NCI-H345 treated with DMSO at 0.1 percent for 48 hours (cell line): ENCODE measurements at regions not wholly inside any gene's neighbourhood (a gene's known extent, or its start where the extent isn't known, plus 50 kb on each side); places are given as distances from the start of the nearest gene placed in this dataset.

Experiments used
- DNase-seq: peaks from one replicate; lab custom pipeline; 2025; ENCODE audit not compliant: unreplicated experiment; lab: John Stamatoyannopoulos, UW

DNA sequence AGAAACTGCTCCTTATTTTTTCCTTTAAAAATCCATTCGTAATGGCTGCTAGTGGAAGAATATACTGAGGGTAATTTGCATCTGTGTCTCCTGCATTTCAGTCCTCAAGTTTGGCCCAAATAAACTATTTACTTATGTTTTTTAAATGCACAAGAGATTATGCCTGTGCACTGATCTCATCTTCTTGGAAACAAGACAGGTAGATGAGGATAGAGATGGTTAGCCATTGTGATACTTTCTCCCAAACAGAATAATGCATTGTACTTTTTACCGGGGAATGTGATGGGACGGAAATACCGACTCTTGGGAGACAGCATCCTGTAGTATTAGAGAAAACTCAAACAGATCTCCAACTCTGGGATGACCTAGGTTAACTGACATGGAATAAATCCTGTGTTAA, 72.5 kb upstream of the DAB2 start:
- no peak for DNase-seq

DNA sequence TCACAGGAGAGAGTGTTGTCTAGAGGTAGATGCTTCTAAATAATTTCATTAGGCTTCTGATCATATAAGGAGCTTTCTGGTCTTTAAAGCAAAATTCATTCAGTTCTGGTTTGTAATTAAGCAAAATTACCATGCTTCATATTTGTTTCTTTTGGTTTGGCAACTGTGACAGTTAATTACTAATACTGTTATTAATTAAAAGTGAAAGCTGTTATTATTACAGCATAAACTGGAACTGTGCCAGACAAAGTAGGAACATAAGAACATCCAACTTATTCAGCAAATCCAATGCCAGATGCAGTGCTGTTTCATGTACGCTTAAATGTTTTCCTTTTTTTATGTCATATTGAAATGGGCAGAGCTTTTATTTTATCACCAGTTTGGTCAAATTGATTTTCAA, 70.4 kb upstream of the DAB2 start:
- no peak for DNase-seq

DNA sequence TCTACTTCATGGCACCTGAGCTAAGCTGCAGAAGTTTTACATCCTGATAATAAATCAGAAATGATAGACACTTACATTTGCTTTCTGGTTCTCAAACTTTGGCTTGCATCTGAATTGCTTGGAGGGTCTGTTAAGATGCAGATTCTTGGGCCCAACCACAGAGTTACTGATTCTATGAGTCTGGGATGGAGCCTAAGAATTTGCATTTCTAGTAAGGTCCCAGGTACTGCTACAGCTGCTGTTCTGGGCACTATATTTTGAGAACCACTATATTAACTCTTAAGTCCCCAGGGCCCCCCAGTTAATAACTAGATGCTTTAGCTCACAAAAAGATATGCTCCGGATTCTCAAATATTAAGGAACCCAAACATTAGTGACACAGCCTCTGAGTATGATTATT, 69.8 kb upstream of the DAB2 start:
- no peak for DNase-seq

DNA sequence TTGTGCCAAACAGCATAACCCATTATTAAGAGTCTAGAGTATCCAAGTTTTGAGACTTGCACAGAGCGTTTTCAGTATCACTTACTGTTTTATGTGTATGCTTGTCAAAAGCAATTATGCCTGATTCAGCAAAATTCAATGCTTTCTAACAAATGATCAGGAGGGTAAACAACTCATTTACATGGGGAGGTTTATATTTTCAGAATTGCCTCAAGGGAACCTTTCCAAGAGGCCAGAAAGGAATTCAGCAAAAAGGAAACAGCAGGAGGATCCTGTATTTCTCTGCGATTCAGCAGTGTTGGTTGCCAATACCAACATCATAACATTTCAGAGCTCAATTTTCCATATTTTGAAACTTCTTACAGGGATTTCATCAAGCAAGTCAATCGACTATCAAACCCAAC, 69.3 kb upstream of the DAB2 start:
- no peak for DNase-seq

DNA sequence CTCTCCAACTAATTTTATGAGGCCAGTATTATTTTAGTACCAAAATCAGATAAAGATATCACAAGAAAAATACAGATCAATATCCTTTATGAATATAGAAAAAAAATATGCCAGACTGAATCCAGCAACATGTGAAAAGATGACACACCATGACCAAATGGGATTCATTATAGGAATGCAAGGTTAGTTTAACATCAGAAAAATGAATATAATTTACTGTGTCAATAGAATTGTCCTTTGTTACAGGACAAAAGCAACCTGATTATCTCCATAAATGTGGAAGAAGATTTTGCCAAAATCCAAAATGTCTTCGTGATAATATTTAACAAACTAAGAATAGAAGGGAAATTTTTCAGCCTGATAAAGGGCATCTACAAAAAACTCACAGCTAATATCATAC, 66.4 kb upstream of the DAB2 start:
- DNase-seq = no peak

DNA sequence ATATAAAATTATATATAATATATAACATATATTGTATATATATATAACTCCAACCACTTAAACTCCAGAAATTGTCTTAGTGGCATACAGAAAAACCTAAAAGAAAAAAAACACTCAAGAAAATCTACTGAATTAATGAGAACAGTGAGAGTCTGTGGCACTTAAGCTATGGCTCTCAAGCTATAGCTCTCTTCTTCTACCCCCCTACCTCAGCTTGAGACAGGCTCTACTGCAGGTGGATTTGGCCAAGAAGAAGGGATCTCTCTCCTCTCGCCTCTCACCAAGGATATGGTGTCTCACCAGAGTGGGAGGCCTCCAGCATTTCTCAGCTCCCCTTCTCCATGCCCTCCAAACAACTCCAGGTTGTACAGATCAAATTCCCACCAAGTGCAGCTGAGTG, 64.5 kb upstream of the DAB2 start:
- no peak for DNase-seq

DNA sequence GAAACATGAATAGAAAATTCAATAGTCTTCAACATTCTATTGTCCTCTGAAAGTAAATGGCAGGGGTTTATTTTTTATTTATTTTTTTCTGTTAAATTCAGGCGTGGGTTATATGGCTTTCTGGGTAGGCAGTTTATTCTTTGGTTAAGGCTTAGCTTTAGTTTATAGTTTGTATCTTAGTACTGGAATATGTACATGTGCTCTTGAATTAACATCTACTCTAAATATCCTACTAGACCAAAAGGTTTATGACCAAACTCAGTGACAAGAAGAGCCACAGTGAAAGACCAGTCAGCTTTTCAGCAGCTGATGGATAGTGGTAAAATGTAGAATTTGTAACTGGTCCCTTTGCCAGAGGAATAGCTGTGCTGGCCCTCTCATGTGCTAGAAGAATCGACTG, 62.0 kb upstream of the DAB2 start:
- DNase-seq = no peak

DNA sequence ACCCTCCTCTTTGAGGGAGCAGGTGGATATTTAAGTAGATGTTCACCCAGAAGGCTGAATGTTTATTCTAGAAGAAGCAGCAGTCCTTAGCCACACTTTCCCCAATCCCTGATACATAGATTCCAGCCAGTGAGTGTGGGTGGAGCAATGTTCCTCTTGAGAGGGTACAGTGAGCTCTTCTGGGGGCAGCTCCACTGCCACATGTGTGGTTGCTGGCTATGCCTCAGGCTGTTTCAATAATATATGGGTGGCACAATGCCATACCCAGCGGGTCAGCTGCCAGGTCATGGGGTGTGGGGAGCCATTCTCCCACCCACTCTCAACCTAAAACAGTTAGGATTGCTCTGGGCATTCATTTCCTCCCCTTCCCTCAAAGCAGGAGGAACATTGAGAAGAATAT, 61.6 kb upstream of the DAB2 start:
- DNase-seq = no peak

DNA sequence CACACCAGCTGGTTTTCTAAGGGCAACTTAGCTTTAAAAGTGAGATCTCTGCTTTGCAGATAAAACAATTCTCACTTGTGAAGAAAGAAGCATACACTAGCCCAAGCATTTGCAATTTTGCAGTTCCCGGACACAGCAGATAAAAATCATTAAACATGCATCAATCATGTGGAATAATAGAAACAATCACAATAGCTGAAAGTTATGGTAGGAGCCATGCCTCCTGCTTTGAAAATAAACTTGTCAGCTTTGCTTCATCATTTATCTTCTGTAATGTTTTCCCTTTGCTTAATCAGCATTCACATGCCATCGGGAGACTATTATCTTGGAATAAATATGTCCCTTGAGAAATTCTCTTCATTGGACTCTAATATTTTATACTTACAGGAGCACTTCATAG, 60.3 kb upstream of the DAB2 start:
- DNase-seq = no peak

DNA sequence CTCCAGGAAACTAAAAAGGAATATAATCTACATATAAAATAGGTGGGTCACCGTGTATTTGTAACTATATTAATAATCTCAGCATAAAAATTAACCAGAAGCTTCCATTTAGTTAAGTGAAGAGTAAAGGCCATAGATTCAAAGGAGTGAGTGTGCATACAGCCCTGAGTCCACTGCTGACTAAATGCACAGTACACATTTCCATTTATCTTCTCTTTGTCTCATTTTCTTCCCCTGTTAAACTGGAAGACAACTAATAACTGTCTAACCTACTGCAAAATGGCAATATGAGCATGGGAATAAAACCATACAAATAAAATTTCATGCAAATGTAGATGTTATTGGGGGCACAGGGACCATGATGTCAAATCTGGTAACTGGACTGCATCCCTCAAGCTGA, 59.9 kb upstream of the DAB2 start:
- no peak for DNase-seq

DNA sequence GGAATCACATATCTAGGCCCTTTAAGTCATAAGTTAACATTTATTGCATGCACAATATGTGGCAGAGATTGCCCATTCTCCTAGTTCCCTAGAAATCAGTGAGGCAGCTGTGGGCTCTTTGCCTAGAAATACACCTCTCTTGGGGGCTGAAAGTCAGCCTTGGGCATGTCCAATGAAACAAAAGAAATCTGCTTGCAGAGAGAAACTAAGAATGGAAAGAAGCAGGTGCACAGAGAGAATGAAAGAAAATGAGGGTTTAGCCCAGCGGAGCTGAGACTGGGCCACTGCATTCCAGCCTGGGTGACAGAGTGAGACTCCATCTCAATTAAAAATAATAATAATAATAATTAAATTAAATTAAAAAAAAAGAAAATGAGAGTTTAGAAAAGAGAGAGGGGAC, 57.3 kb upstream of the DAB2 start:
- DNase-seq = no peak

DNA sequence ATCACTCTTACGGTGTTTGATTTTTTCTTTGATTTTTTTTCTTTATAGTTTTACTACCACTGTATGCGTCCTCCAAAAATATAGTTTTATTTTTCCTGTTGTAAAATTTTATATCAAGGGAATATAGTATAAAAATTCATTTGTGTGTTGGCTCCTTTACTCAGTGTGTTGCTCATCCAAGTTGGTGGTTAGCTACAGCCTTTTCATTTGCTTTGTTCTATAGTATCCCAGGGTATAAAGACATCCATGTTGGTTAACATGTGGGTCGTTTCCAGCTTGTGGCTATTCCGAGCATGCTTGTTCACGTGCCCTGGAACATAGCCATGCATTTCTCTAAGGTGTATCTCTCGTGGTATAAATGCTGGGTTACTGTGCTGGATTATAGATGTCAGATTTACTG, 54.8 kb upstream of the DAB2 start:
- no peak for DNase-seq

DNA sequence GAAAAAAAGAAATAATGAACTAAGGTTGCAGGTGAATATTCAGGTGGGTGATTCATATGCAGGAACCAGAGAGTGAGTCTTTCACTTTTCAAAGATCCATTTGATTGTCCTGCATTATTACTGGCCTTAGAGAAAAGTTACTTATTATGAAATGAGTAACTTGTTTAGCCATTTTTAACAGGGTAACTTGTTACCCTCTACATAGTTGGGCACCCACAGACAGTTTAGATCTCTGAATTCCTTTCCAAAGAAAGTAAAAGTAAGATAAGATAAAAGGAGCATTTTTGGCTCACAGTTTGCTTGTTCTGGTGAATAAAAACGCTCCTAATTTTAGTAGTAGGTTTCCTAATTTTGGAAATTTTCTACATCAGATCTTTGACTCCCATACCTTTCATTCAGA, 54.1 kb upstream of the DAB2 start:
- DNase-seq = no peak

DNA sequence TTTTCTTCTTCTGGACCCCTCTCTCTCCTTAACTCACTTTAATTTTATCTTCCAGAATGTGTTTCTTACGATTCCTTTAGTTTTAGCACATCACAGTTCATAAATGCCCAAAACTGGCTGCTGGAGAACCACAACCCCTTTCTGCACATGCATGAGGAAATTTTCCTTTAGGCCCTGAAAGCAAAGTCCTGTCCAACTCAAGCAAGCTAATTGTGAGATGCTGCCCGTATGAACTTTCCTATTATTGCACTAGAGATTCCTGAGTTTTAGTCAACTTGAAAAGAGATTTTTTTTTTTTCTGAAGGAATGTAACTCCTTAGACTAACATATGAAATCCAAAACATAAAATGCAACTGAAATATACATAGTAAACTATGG, 52.1 kb upstream of the DAB2 start:
- no peak for DNase-seq

DNA sequence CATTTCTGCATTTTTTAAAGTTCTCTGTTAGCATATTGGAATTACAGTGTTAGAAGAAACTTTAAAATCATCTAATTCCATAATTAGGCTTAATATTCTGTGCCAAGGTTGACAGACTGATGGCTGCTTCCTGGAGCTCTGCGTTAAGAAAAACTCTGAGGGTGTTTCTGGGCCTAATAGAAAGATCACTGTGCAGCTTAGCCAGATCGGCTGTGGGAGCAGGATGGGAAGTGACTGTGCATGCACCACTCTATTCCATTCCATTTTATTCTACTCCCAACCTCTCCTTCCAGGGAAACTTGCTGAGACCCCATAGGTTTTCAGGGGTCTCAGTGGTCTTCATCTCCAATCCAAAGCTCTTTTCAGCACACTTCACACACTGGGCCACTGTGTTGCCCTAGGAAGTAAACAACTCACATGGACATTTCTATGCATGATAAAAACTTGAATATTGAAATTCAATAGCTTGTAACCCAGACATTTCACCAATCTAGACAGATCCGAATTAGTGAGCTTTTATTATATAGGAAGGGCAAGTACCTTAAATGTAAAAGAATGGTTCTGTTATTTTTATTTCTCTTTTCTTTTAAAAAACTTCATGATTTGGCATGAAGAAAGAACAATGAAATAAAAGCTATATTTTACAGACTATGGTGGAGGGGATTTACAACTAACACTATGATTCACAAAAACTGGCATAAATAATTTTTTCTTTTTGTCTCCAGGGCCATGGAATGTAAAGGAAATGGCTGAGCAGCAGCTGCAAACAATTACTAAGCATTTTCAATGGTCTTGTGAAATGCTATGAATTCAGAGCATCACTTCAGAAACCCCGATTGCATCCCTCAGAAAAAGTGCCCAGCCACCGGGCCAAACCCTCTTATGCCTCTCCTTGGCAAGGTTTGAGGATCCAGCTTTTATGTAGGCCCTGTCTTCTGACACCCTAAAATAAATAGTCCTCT, 51.4 kb upstream of the DAB2 start:
- DNase-seq = no peak

DNA sequence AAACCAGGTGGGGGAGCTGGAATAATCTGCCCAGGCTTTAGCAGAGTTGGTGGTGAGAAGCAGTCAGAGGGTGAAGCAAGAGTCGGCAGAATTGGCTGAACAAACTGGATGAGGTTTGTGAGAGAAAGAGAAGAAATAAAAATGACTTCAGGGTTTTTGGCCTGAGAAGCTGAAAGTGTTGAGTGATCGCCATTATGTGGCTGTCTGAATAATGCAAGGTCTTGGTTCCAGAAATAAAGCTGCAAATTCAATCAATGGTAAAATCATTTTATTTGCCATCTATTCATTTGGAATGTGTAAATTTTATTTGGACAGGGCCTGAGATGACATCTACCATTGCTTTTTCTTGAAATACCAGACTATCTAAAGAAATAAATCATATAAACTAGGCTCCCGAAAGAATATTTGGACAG, 50.4 kb upstream of the DAB2 start:
- DNase-seq = no peak
